PC-9 (cell line): ENCODE measurements at regions not wholly inside any gene's neighbourhood (a gene's known extent, or its start where the extent isn't known, plus 50 kb on each side); places are given as distances from the start of the nearest gene placed in this dataset.

Source experiments
- EZH2 ChIP-seq: fragments of 200-600 bp; sonication (generic); IDR thresholded peaks from 2 replicates; pipeline ENCODE4 v1.8.0; 2017; ENCODE audit warnings: antibody characterized with exemption, low read depth
- TF ChIP-seq, protein P1 (sequence below): fragments of 200-600 bp; sonication (generic); conservative IDR thresholded peaks from 2 replicates; pipeline ENCODE4 v1.6.1; 2017; ENCODE audit warnings: mixed run types, antibody characterized with exemption, mild to moderate bottlenecking, moderate library complexity

DNA sequence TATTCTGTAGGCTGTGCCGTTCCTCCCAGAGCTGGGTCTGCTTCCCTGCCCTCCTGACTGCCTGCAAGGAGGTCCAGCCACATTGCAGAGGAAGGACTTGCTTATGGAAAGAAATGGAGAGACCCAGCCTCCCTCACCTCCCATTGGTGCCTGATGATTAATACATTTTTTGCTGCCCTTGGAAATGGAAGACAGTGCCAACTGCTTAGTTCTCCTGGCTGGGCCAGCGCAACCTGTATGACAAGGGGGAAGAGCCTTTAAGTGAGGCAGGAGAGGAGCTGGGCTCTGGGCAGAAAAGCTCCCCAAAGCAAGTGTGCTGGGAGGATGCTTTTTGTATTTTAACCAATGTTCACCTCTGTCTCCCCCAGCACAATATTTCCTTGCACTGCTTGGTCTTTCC is 238.5 kb downstream of the SOX9 start:
- TF ChIP-seq, protein P1, sequence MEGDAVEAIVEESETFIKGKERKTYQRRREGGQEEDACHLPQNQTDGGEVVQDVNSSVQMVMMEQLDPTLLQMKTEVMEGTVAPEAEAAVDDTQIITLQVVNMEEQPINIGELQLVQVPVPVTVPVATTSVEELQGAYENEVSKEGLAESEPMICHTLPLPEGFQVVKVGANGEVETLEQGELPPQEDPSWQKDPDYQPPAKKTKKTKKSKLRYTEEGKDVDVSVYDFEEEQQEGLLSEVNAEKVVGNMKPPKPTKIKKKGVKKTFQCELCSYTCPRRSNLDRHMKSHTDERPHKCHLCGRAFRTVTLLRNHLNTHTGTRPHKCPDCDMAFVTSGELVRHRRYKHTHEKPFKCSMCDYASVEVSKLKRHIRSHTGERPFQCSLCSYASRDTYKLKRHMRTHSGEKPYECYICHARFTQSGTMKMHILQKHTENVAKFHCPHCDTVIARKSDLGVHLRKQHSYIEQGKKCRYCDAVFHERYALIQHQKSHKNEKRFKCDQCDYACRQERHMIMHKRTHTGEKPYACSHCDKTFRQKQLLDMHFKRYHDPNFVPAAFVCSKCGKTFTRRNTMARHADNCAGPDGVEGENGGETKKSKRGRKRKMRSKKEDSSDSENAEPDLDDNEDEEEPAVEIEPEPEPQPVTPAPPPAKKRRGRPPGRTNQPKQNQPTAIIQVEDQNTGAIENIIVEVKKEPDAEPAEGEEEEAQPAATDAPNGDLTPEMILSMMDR, result no peak
- TF ChIP-seq EZH2, result no peak
